GM21423 (cell line): ENCODE measurements at regions not wholly inside any gene's neighbourhood (a gene's known extent, or its start where the extent isn't known, plus 50 kb on each side); places are given as distances from the start of the nearest gene placed in this dataset.

Experiments
- ATAC-seq: cut with Tn5 transposase; IDR thresholded peaks from one replicate; pipeline ENCODE4 v1.9.1; 2021; ENCODE audit warnings: mild to moderate bottlenecking, moderate library complexity; ENCODE audit not compliant: unreplicated experiment

DNA sequence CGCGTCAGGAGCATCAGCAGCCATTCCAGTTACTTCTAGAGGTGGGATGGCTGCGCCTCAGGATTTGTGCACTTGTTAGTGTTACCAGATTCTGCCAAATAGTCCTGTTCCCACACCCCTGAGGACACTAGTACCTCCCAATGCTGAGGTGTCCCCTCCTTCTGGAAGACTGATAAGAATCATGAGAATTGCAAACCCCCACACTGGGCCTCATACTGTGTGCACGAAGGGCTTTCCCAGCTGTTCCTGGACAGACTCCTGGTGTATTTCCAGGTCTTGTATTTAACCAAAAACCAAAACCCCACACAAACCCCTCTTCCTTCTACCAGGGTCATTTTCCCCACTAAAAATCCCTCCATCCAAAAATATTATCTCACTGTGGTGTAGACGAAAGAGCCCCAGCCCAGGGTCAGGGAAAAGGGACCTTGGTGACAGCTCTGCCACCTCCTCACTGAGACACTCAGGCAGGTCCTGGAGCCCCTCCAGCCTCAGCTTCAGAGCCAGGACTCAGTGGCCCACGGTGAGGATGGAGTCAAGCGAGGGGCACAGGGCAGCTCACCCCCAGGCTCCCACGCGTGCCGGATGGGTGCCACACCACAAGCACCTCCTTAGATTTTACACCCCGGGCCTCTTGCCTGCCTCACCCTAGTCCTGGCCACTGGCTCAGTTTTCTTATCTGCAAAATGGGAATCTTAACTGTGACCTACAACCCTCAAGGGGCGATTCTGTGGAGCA lies 131.4 kb upstream of the RUNX3 start:
- no peak for ATAC-seq

- ATAC-seq = no peak
Observed at GRCh38 chr1:25057188-25057587, 127.1 kb upstream of the RUNX3 start.

DNA sequence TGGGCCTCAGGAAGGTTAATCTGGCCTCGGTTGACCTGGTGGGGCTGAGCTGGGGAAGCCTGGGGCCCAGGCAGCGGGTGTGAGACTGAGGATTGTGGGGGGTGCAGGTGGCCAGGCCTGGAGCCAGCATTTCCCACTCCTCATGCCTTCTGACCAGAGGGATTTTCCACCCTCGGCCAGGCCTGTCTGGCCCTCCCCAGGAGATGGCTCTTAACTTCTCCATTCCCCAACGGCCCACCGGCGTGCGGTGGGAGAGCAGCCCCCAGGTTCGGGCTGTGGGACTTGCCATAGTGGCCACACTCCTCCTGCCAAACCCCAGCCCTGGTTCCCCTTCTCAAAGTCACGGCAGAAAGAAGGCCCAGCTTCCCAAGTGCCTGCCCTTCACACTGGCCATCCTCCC lies 126.5 kb upstream of the RUNX3 start:
- no peak for ATAC-seq

DNA sequence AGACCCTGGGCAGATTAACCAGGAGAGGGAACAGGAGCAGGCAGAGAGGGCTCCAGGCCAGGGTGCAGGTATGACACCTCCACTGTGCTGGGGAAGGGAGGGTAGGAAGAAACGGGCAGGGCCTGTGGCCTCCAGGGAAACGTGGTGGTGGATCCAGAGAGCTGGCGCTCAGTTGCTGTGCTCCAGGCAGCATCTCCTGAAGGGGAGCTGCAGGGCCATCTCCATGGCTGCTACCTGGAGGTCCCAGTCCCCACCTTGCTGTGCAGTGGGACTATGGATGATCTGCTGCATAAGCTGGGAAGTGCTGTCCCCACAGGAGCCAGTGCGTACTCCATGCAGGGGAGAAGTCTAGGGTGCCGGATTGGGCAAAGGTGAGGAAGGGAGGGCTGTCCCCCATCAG lies 125.9 kb upstream of the RUNX3 start:
- ATAC-seq = no peak

DNA sequence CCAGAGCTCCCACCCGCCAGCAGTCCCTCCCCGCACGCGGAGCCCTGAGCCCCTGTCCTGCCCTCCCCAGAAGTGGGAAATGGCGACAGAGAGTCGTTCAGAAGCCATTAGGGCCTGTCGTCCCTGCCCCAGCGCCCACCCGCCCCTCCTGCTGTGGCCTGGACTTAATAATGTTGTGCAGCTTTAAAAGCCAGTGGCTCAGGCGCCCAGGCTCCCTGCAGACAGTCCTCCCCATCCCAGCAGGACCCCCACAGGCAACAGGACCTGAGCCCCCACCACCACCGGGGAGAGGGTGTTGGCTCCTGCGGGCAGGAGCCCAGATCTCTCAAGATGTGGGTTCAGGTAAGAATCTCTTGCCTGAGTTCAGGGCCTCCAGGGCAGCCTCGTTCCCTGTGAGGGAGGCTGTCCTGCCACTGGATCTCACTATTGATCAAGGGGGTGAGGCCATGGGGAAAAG lies 125.3 kb upstream of the RUNX3 start:
- ATAC-seq = no peak

DNA sequence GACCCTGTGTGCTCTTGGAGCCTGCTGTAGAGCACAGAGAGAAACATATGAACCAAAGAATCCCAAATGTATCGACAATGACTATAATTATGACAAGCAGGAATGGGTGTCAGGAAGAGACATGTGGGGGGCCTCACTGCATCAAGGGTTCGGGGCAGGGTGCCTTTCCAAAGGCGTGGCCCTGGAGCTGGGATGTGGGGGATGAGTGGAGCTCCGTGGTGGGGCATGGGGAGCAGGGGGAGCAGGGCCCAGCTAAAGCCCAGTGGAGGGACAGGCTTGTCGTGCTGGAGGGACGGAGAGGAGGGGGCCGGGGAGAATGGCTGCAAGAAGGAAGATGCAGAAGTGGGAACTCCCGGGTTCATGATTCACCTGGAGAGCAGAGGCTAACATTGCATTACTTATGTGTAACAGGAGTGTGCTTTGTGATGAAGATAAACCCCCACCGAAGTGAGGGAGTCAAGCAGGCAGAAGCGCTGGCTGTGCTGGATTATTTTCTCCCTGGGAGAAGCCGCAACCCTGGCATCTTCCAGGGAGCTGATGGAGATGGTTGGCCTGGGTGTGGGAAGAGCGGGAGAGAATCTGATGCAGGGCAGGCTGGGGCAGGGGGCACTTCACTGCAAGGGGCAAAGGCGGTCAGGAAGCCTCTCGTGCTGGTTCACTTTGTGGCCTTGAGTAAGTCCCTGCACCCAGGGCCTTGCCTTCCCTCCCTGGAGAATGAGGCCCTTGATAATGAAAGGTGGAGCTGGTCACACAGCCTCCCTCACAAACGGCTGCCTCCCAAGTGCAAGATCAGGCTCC lies 124.6 kb upstream of the RUNX3 start:
- no peak for ATAC-seq

- no peak for ATAC-seq
Observed at GRCh38 chr1:25053576-25054250, 123.6 kb upstream of the RUNX3 start.

DNA sequence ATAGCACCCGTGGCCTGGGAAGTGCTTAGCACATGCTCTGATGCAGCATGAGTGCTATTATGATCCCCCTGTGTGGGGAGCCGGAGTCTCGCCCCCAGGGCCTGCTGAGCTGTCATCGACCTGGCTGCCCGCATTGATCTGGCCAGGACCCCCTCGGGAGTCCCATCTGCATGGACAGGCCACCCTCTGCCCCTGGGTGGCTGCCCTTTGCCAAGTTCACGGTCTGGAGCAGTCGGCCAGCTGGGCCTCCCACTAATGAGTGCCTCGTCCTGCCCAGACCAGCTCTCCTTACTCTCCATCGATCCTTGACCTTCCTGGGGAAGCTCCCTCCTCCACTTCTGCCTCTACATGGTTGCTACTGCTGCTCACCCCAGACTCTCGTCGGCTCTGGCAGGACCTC lies 121.8 kb upstream of the RUNX3 start:
- ATAC-seq = no peak

DNA sequence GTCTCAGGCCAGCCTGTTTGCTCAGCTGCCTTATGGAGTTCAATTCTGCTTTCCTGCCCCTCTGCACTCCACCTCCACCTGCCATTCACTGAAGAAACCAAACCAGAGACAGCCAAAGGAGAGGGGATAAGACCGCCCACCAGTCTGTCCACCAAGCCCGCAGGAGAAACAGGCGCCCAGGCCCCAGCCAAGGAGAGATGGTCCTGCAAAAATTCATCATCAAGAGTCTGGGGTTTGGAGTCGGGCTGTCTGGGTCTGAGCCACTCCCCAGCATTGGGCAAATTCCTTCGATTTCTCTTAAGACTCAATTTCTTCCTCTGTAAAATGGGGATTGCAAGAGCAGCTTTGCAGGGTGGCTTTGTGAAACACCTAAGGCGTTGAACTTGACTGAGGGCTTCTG lies 121.4 kb upstream of the RUNX3 start:
- ATAC-seq = no peak

GRCh38 chr1:25050165-25050564 lies 120.1 kb upstream of the RUNX3 start:
- no peak for ATAC-seq

DNA sequence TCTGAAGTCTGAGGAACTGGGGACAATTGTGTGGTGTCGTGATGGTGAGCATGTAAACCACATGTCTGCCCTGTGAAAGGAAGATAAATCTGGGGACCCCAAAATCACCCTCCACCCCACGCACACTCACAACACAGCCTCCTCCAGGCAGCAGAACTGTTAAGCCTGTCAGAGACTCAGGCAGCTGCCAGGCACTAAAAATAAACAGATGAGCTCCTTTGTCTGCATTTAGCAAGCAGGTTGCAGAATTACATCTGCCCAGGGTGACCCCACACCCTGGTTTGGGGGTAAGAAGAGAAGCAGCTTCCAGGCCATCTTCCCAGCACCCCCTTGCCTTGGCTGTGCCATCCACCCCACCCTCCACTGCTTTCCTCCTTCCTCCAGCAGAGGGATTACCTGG lies 119.1 kb upstream of the RUNX3 start:
- ATAC-seq = no peak

DNA sequence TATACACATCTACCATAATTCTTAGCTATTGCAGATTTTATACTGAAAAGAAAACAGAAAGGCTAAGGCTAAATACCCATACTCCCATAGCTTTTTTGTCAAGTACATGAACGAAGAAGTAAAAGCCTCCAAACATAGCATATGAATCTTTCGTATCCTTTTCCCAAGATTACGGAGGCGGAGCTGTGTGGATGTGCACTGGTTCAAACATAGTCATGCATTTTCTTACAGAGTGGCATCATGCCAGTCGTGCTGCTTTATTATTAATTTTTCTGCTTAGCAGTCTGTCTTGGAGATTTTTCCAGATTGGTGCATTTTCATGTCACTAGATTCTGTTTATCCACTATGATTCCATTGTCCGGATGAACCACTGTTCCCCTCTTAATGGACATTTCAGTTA lies 118.7 kb upstream of the RUNX3 start:
- no peak for ATAC-seq

- no peak for ATAC-seq
Observed at GRCh38 chr1:25047506-25048240, 117.6 kb upstream of the RUNX3 start.

- ATAC-seq = no peak
Observed at GRCh38 chr1:25046194-25046532, 116.1 kb upstream of the RUNX3 start.

DNA sequence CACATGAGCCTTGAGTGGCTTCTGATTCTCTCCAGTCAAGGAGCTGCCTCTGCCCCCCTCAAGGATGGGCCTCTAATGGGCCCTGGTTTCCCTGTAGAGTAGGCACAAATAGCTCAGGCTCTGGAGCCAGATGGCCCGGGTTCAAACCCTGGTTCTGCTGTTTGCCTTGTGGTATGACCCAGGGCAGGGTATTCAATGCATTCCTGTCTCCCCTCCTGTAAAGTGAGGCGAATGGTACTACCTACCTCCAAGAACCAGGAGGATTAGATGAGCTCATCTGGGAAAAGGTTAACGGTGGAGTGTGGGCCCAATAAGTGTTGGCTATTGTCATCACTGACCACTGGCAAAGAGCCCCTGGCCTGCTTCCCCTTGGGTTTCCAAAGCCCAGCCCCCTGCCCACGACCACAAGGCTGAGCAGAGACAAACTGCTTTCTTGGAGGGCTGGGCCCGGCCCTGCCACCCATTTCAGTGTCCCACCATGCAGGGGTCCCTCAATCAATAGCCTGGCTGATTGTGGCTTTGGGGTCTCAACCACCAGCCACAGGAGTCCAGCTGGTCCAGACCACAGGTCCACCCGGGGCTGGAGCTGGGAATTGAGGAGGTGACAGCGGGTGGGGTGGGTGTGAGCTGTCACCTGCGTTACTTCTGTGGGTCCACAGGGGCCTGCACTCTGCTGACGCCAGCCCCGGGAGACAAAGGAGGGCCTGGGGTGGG lies 115.6 kb upstream of the RUNX3 start:
- ATAC-seq = no peak

DNA sequence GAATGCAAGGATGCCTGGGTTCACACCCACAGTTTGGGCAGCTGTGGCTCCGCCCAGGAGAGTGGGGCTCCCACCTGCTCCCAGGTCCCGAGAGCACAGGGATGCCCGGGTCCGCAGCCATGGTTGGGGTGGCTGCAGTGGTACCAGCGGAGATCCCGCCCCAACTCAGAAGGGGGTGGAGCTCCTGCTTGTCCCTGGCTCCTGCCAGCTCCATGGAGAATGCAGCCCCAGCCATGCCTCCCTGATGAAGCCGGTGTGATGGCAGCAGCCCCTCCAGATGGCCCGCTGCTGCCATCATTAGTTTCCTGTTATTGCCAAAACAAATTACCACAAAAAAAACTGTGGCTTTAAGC lies 113.1 kb upstream of the RUNX3 start:
- ATAC-seq = no peak

DNA sequence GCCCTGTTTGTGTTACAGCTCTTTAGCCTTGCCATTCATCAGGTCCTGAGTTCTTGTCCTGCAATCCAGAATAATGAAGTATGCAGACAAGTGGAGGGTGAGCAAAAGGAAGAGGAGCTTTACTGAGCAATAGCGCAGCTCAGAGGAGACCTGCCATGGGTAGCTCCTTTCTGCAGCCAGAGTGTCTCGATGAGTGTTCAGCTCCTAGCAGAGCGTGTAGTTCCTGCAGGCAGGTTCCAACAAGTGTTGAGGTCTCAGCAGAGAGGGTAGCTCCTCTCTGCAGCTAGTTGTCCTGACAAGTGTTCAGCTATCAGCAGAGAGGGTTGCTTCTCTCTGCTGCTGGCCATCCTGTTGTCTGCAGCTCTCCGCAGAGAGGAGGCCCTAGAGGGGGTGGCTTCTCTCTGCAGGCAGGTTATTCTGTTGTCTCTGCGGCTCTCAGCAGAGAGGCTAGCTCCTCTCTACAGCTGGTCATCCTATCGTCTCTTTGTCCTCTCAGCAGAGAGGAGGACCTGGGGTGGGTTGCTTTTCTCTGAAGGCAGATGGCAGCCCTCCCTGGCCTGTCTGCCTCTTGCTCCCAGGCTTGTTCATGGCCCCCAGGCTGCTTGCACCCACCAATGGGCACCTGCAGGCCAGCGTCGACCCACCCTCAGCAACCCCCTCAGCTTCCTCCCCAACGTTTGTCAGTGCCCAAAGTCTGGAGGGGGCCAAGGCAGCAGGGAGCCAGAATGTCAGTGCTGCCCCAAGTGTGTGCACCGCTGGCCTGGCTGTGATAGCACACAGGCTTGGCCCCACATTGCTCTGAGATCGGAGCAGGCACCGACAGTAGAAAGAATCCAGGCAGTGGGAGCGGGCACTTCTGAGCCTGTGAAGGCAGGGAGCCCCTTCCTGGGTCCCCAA lies 112.5 kb upstream of the RUNX3 start:
- ATAC-seq = no peak

DNA sequence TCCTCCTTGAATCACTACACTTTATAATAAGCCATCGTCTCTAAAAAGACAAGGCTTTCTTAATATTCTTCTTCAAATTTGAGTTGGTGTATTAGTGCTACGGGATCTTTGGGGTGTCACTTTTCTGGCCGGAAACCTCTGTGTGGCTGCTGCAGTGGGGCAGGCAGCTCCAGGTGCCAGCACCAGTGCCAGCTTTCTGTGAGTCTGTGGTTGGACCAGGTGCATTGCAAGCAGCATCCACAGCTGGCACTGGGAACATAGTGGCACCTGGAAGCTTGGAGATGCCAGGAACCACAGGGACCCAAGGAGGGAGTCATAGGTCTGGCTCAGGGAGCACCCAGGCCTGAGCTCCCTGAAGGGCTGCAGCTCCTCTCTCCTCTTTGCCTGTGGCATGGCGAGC lies 111.8 kb upstream of the RUNX3 start:
- no peak for ATAC-seq

GRCh38 chr1:25040122-25040685 lies 110.1 kb upstream of the RUNX3 start:
- no peak for ATAC-seq
